SK-N-MC (cell line): ENCODE measurements at regions not wholly inside any gene's neighbourhood (a gene's known extent, or its start where the extent isn't known, plus 50 kb on each side); places are given as distances from the start of the nearest gene placed in this dataset.

Experiments
- DNase-seq: peaks from one replicate; pipeline ENCODE4 v3.0.0-alpha.2; 2011; ENCODE audit warnings: low read depth, low spot score
- H3K27ac ChIP-seq: fragments of 200-600 bp; sonication (generic); 2 replicates; pipeline ENCODE4 v1.5.1; 2016; ENCODE audit warnings: mixed run types
- H3K36me3 ChIP-seq: fragments of 200-600 bp; sonication (generic); 2 replicates; pipeline ENCODE4 v1.6.1; 2017; ENCODE audit warnings: antibody characterized with exemption, low read length, mixed read lengths; ENCODE audit not compliant: insufficient read depth
- H3K4me3 ChIP-seq: fragments of 200-600 bp; sonication (generic); 2 replicates; pipeline ENCODE4 v1.5.1; 2016
- H3K9ac ChIP-seq: fragments of 200-600 bp; sonication (generic); 2 replicates; pipeline ENCODE4 v1.8.0; 2017; ENCODE audit warnings: mixed run types, mixed read lengths; ENCODE audit not compliant: insufficient read length
- H3K9me3 ChIP-seq: fragments of 200-600 bp; sonication (generic); 2 replicates; pipeline ENCODE4 v1.6.1; 2017; ENCODE audit warnings: low read depth, mild to moderate bottlenecking, antibody characterized with exemption, low read length, moderate library complexity, mixed read lengths
- EZH2 ChIP-seq: fragments of 200-600 bp; sonication (generic); IDR thresholded peaks from one replicate; pipeline ENCODE4 v1.6.1; 2017; ENCODE audit warnings: antibody characterized with exemption
- FOXP2 ChIP-seq: optimal IDR thresholded peaks from 2 replicates; pipeline ENCODE3; 2011; ENCODE audit warnings: mild to moderate bottlenecking, moderate library complexity; ENCODE audit not compliant: insufficient read depth; ENCODE audit errors: extremely low read length, control extremely low read depth
- POLR2AphosphoS5 ChIP-seq: IDR thresholded peaks from 2 replicates; pipeline ENCODE4 v1.6.1; 2012; ENCODE audit warnings: mild to moderate bottlenecking, low read depth, low read length, borderline replicate concordance

DNA sequence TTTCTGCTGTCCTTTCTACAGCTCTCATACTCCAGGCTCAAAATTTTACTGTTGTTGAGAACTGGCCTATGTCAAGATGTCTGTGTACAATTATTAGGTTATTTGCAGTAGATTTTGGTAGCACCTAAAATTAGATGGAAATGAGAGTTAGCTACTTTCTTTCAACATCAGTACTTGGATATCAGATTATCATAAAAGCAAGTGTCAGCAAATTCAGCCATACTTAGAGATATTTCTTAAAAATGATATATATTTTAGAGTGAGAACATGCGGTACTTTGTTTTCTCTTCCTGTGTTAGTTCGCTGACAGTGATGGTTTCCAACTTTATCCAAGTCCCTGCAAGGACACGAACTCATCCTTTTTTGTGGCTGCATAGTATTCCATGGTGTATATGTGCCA is 351.8 kb upstream of the LRRC7 start:
- no peak for TF ChIP-seq FOXP2
- no peak for TF ChIP-seq EZH2
- no peak for TF ChIP-seq POLR2AphosphoS5
- DNase-seq, result no peak
- Histone ChIP-seq H3K9me3 (no peaks in the 10 kb centered on the region), H3K9ac (no peak overlapping the region), H3K27ac (no peak overlapping the region), H3K36me3 (no peaks in the 10 kb centered on the region), H3K4me3 (no peak overlapping the region)

DNA sequence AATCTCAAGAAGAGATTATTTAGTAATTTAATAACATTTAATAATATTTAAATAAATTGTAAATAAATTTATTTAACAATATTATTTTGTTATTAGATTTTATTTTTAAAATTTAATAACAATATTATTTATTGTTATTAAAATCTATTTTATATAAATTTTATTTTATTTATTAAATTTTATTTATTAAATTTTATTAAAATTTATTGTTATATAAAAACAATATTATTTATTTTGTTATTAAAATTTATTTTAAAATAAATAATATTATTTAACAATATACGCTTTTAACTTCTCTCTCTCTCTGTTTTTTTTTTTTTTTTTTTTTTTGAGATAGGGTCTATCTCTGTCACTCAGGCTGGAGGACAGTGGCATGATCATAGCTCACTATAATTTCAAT is 347.1 kb upstream of the LRRC7 start:
- Histone ChIP-seq H3K36me3 (no peaks in the 10 kb centered on the region), H3K9me3 (no peaks in the 10 kb centered on the region), H3K9ac (no peak overlapping the region), H3K4me3 (no peak overlapping the region), H3K27ac (no peak overlapping the region)
- DNase-seq, result no peak
- TF ChIP-seq EZH2 (no peak), POLR2AphosphoS5 (no peak), FOXP2 (no peak)

DNA sequence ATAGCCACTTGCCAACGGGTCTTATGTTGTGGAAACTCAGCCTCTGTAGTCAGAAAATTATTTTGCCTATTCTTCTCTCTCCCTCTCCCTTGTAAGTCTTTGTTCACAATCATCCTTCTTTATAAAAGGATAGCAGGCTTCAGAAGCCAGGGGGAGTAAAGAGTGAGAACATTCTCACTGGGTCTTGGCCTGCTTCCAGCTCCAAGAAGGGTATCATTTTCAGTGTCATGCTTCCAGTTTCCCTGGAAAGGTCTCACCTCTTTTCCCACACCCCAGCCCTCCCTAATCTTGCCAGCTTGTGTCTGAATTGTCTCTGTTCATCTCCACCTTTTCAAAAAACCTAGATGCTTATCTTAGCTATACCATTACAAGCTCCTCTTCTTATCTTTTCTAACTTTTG is 346.2 kb upstream of the LRRC7 start:
- DNase-seq, result no peak

DNA sequence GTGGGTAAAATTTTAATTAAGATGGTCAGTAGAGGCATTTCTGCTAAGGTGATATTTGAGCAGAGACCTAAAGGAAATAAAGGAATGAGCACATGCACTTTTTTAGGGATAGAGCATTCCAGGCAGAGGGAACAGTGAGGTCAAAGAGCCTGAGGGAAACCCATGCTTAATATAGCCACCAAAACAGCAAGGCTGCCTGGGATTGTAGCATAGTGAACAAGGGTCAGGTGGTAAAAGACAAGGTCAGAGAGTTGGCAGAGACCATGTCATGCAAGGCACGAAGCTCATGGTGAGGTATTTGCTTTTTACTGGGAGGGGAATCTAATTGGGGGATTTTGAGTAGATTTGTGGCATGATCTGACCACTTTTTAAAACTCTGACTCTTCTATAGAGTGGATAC is 344.6 kb upstream of the LRRC7 start:
- Histone ChIP-seq H3K9ac (no peak overlapping the region), H3K4me3 (no peak overlapping the region), H3K27ac (no peak overlapping the region), H3K36me3 (no peaks in the 10 kb centered on the region), H3K9me3 (no peaks in the 10 kb centered on the region)
- no peak for DNase-seq
- no peak for TF ChIP-seq FOXP2
- no peak for TF ChIP-seq POLR2AphosphoS5
- no peak for TF ChIP-seq EZH2

More for the DNA sequence above, 346.2 kb upstream of the LRRC7 start:
- no peaks in the 10 kb centered on the region for H3K9me3 ChIP-seq
- no peak overlapping the region for H3K4me3 ChIP-seq
- H3K9ac ChIP-seq, result no peak overlapping the region
- TF ChIP-seq FOXP2 (no peak), POLR2AphosphoS5 (no peak), EZH2 (no peak)
- H3K36me3 ChIP-seq, result no peaks in the 10 kb centered on the region
- no peak overlapping the region for H3K27ac ChIP-seq

DNA sequence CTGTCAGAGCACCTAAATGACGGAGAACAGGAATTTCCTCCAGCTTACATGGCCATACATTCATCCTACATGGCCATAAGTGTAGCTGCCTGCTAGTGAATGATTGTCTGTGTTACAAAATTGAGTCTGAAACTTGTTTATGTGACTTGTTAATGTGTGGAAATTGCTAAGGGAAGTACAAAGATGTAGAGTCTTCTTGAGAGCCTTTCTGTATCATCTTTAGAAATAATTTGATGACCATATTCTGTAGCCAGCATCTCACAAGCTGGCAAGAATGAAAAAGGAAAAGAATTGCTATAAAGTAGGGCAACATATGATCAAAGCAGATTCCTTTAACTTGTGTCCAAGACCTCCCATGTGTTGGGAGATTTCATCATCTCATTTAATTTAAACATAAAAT is 339.2 kb upstream of the LRRC7 start:
- Histone ChIP-seq H3K9me3 (no peaks in the 10 kb centered on the region), H3K27ac (no peak overlapping the region)
- TF ChIP-seq FOXP2 (no peak), POLR2AphosphoS5 (no peak), EZH2 (no peak)

DNA sequence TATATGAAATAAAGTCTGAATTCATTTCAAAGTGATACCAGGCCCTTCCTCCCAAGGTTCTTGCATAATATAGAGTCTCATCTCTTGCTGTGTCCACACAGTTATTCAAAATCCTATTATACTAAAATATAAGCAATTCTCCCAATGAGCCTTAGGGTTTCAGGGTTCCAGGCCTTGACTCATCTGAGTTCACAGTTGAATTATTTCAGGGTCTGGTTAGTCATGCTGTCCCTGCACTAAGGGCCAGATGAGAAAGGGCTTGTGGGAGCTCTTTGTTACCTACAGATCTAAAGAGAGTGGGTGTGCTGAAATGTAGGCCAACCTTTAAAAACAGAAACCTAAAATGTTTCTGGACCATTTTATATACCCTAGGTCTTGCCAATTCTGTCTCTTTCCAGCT is 337.5 kb upstream of the LRRC7 start:
- H3K9me3 ChIP-seq, result no peaks in the 10 kb centered on the region
- H3K4me3 ChIP-seq, result no peak overlapping the region
- no peak overlapping the region for H3K9ac ChIP-seq
- no peaks in the 10 kb centered on the region for H3K36me3 ChIP-seq
- no peak for DNase-seq
- TF ChIP-seq EZH2 (no peak), POLR2AphosphoS5 (no peak), FOXP2 (no peak)
- H3K27ac ChIP-seq, result no peak overlapping the region

More for the DNA sequence above, 339.2 kb upstream of the LRRC7 start:
- no peak overlapping the region for H3K9ac ChIP-seq
- DNase-seq, result no peak
- no peaks in the 10 kb centered on the region for H3K36me3 ChIP-seq
- no peak overlapping the region for H3K4me3 ChIP-seq

DNA sequence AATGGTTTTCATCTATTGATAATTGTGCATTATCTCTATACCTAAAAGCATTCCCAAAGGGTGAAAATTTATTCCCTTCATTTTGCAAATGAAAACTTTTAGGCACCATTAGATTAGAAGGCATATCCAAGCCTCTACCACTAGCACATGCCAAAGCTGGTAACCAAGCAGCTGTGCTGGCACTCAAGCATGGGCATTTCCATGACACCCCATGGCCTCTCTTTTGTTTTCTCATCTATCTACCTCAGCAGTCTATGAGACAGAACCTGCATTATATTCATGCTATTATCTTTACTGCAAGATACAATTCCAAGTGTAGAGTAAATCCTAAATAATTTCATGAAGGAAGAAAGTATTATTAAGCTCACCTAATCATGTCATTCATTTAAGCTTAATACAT is 334.3 kb upstream of the LRRC7 start:
- Histone ChIP-seq H3K36me3 (no peaks in the 10 kb centered on the region), H3K27ac (no peak overlapping the region), H3K9me3 (no peaks in the 10 kb centered on the region), H3K9ac (no peak overlapping the region), H3K4me3 (no peak overlapping the region)
- TF ChIP-seq POLR2AphosphoS5 (no peak), FOXP2 (no peak), EZH2 (no peak)
- DNase-seq, result no peak

DNA sequence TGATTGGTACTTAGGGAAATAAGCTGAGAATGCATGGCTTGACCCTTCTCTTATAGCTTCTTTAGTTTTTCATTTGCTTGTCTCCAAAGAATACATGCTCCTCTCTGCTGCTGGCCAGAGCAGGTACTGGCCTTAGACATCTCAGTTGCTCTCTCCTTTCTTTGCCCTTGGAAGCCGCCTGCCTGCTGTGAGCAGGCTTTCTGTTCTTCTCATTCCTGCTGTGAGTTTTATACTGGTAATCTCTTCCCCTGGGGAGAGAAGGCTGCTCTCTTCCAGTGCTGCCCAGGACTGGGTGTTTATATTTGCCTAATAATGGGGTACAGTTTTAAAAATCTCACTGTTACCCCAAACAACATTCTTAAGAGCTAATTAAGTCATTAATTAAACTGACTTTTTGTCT is 323.5 kb upstream of the LRRC7 start:
- TF ChIP-seq EZH2, result no peak
- TF ChIP-seq POLR2AphosphoS5, result no peak
- no peak for TF ChIP-seq FOXP2
- Histone ChIP-seq H3K4me3 (no peak overlapping the region), H3K27ac (no peak overlapping the region), H3K9me3 (no peaks in the 10 kb centered on the region), H3K36me3 (no peaks in the 10 kb centered on the region), H3K9ac (no peak overlapping the region)
- no peak for DNase-seq

DNA sequence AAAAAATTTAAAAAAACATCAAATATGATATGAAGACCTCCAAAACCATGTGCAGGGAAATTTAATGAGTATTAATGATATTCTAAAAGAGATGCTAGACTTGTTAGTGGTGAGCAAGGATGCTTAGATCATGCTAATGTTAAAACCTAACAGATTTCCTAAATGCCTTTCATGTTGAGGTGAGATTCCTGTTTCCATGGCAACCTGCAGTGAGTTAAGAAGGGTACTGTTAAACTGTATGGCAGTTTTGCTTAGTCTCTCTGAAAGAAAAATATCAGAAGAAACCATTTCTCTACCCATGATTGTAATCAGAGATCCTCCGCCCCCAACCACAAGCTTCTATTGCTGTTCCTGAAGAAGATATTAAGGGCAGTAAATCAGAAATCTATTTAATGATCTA is 321.6 kb upstream of the LRRC7 start:
- Histone ChIP-seq H3K36me3 (no peaks in the 10 kb centered on the region), H3K27ac (no peak overlapping the region), H3K4me3 (no peak overlapping the region), H3K9me3 (no peaks in the 10 kb centered on the region), H3K9ac (no peak overlapping the region)
- TF ChIP-seq FOXP2 (no peak), POLR2AphosphoS5 (no peak), EZH2 (no peak)
- no peak for DNase-seq
